Nephron progenitor cell (in vitro differentiated cells): ENCODE measurements at regions not wholly inside any gene's neighbourhood (a gene's known extent, or its start where the extent isn't known, plus 50 kb on each side); places are given as distances from the start of the nearest gene placed in this dataset.

ENCODE experiments used
- DNase-seq: peaks from one replicate; pipeline ENCODE4 v3.0.0; 2021
- H3K27ac Mint-ChIP-seq: 2 replicates; pipeline ENCODE4 v1.8.0; 2021; ENCODE audit warnings: mild to moderate bottlenecking, moderate library complexity, mixed read lengths
- H3K27me3 Mint-ChIP-seq: 2 replicates; pipeline ENCODE4 v1.8.0; 2021; ENCODE audit warnings: mild to moderate bottlenecking, low read depth, mixed read lengths; ENCODE audit not compliant: poor library complexity
- H3K36me3 Mint-ChIP-seq: 2 replicates; pipeline ENCODE4 v1.8.0; 2021; ENCODE audit warnings: low read depth, mixed read lengths
- H3K4me1 Mint-ChIP-seq: 2 replicates; pipeline ENCODE4 v1.8.0; 2021; ENCODE audit warnings: mixed read lengths
- H3K4me3 Mint-ChIP-seq: 2 replicates; pipeline ENCODE4 v1.8.0; 2021; ENCODE audit warnings: mild to moderate bottlenecking, moderate library complexity, mixed read lengths
- H3K9me3 Mint-ChIP-seq: 2 replicates; pipeline ENCODE4 v1.8.0; 2021; ENCODE audit warnings: mild to moderate bottlenecking, moderate library complexity, mixed read lengths
- TF ChIP-seq, protein P1 (sequence below): fragments of 200-600 bp; sonication (generic); IDR thresholded peaks from 2 replicates; pipeline ENCODE4 v1.5.0; 2021; ENCODE audit warnings: antibody characterized with exemption

DNA sequence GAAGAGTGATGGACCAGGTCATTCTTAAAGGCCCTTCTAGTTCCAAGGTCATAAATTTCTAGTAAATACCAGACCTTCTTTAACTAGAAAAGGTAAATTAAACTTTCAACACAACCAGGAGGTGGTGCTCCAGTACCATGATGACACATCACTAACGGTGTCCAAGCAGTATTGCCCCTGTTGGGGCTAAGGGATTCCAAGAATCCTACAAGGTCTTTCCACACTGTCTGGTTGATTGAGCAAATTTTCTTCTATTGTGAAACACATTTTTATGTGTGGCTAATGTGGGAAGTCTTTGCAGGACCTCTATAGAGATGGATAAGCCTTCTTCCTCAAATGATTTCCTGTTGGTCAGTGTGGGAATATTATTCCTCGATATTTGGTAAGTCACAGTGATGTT lies 459.6 kb upstream of the PAPPA start:
- Mint-ChIP-seq H3K27ac (no peak overlapping the region), H3K36me3 (no peaks in the 10 kb centered on the region), H3K9me3 (no peaks in the 10 kb centered on the region), H3K4me1 (no peaks in the 10 kb centered on the region), H3K4me3 (no peak overlapping the region), H3K27me3 (no peaks in the 10 kb centered on the region)
- peak; percentile 6 for DNase-seq
- TF ChIP-seq, protein P1, sequence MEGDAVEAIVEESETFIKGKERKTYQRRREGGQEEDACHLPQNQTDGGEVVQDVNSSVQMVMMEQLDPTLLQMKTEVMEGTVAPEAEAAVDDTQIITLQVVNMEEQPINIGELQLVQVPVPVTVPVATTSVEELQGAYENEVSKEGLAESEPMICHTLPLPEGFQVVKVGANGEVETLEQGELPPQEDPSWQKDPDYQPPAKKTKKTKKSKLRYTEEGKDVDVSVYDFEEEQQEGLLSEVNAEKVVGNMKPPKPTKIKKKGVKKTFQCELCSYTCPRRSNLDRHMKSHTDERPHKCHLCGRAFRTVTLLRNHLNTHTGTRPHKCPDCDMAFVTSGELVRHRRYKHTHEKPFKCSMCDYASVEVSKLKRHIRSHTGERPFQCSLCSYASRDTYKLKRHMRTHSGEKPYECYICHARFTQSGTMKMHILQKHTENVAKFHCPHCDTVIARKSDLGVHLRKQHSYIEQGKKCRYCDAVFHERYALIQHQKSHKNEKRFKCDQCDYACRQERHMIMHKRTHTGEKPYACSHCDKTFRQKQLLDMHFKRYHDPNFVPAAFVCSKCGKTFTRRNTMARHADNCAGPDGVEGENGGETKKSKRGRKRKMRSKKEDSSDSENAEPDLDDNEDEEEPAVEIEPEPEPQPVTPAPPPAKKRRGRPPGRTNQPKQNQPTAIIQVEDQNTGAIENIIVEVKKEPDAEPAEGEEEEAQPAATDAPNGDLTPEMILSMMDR, result peak; percentile 36

DNA sequence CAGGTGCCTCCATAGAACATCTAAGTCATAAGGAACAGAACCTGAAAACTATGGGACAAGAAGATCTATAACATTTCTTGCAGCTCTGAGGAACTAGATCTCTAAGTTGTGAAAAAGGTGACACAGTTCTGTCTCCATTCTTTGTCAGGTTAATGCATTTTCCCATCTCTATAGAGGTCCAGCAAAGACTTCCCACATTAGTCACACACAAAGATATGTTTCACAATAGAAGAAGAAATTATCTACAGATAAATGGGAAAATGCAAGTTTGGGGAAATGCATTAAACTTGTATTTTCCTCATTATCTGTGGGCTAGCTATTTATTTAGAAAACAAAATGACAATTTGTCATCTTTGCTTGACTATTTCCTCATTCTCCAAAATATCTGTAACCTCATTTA lies 458.6 kb upstream of the PAPPA start:
- Mint-ChIP-seq H3K4me3 (no peak overlapping the region), H3K27ac (no peak overlapping the region), H3K27me3 (no peaks in the 10 kb centered on the region), H3K4me1 (no peaks in the 10 kb centered on the region), H3K36me3 (no peaks in the 10 kb centered on the region), H3K9me3 (no peaks in the 10 kb centered on the region)
- TF ChIP-seq, protein P1, result no peak
- no peak for DNase-seq

DNA sequence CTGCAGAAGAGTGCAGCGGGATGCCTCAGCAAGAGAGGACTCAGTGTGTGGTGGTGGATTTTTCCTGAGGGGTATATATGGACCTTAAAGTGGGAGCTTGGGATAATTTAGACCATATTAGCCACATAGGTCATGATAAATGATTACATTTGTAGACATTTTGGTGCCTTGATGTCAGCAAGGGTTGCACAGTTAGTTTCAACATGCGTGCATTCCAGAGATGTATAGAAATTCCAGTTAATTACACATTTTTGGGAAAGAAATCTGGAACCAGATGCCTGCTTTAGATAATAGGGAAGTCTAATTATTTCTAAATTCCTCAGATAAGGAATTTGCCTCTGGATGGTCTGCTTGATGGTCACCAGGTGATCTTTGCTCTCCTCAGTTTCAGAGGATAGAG lies 440.6 kb upstream of the PAPPA start:
- Mint-ChIP-seq H3K36me3 (no peaks in the 10 kb centered on the region), H3K9me3 (peaks cover 6% of the 10 kb centered on the region), H3K4me1 (peaks cover 6% of the 10 kb centered on the region), H3K4me3 (no peak overlapping the region), H3K27ac (no peak overlapping the region), H3K27me3 (peaks cover 9% of the 10 kb centered on the region)
- TF ChIP-seq, protein P1, result no peak
- DNase-seq, result no peak

DNA sequence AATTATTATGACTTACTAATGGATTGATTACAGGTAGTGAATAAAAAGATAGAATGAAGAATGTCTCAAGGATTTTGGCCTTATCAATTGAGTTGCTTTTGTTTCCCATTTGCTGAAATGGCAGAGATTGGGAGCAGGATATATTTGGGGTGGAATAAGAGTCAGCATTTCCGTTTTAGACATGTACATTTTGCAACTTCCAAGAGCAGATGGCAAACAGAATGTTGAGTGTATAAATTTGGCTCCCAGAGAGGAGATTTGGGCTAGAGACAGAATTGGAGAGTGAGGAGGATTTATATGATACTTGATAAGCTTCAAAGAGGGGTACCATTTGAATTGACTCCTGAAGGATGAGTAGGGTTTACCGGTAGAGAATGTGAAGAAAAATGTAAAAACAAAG lies 437.9 kb upstream of the PAPPA start:
- H3K27me3 Mint-ChIP-seq, result peaks cover 9% of the 10 kb centered on the region
- TF ChIP-seq, protein P1, result no peak
- H3K9me3 Mint-ChIP-seq, result no peaks in the 10 kb centered on the region
- peaks cover 6% of the 10 kb centered on the region for H3K4me1 Mint-ChIP-seq
- no peaks in the 10 kb centered on the region for H3K36me3 Mint-ChIP-seq
- H3K4me3 Mint-ChIP-seq, result no peak overlapping the region
- DNase-seq, result no peak
- H3K27ac Mint-ChIP-seq, result no peak overlapping the region

DNA sequence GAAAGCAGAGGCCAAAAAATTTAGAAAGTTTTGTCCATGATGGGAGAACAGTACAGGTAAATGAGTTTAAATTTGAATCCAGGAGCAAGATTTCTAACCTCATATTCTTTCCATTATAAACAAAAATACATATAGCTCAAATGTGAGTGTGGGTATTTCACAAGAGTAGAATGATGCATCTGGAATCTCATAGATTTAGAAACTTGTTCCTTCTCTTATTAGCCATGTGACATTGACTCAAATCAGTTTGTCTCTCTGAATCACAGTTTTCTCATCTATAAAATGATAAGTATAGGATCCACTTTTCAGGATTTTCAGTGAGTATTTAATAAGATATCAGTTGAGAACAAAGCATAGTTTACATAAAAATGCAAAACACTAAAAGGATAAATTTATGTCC lies 436.3 kb upstream of the PAPPA start:
- H3K27ac Mint-ChIP-seq, result no peak overlapping the region
- H3K27me3 Mint-ChIP-seq, result peaks cover 5% of the 10 kb centered on the region
- H3K4me3 Mint-ChIP-seq, result no peak overlapping the region
- TF ChIP-seq, protein P1, result no peak
- DNase-seq, result no peak
- H3K36me3 Mint-ChIP-seq, result no peaks in the 10 kb centered on the region
- H3K9me3 Mint-ChIP-seq, result no peaks in the 10 kb centered on the region
- peaks cover 5% of the 10 kb centered on the region for H3K4me1 Mint-ChIP-seq

DNA sequence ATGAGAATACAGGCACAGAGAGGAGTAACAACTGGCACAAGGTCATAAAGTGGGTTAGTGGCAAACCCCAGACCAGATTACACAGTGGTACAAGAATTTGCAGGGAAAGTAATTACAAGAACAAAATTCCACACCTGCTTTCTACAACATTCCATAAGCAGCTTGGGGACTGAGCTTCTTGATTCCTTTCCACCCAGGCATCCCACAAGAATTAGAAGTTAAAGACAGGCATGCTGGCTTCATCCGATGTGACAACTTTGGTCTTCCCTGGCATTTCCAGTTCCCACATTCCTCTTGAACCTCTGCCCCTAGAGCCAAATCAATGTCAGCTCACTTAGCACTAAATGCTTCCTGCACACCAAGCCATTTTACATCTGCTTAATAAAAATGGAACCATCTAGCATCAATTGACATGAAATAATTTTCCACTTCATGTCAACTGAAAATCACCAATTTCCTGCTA lies 435.8 kb upstream of the PAPPA start:
- TF ChIP-seq, protein P1, result no peak
- no peak for DNase-seq
- Mint-ChIP-seq H3K4me3 (no peak overlapping the region), H3K9me3 (no peaks in the 10 kb centered on the region), H3K4me1 (peaks cover under 1% of the 10 kb centered on the region), H3K27me3 (peaks cover 5% of the 10 kb centered on the region), H3K27ac (no peak overlapping the region), H3K36me3 (no peaks in the 10 kb centered on the region)
